Activated CD8-positive, alpha-beta memory T cell treated with anti-CD3 and anti-CD28 coated beads for 36 hours (primary cell): ENCODE measurements at regions not wholly inside any gene's neighbourhood (a gene's known extent, or its start where the extent isn't known, plus 50 kb on each side); places are given as distances from the start of the nearest gene placed in this dataset.
"Not testable (repeated sequence)": the region's sequence is repeated elsewhere in the genome, so short reads cannot be mapped to it uniquely, and the experiment has no call there.

Experiments used
- CTCF ChIA-PET: fragments of 350-600 bp; sonication (Branson Sonifier 250); formaldehyde crosslinking; loops from one replicate; lab custom pipeline; 2021; ENCODE audit warnings: antibody characterized with exemption; lab: Charles Lee
- POLR2A ChIA-PET: fragments of 350-600 bp; sonication (Branson Sonifier 250); formaldehyde crosslinking; loops from one replicate; lab custom pipeline; 2021; ENCODE audit warnings: antibody characterized with exemption; lab: Charles Lee

DNA sequence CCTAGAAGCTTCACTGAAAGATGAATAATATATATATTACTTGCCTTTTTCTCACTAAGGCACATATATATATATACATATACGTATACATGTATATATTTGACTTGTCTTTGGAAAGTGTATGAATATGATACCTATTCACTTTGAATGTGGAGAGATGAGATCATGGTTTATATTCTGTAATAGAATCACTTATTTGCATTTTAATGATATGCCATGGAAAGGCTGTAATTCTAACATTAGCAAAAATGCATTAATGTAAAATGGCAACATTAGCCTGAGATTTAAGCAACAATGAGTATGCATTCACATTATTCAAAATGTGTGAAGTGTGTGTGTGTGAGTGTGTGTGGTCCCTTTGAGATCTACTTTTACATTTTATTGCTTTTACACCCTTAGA is 54.5 kb upstream of the PRKD1 start:
- ChIA-PET CTCF (no interaction called here), POLR2A (no interaction called here)

DNA sequence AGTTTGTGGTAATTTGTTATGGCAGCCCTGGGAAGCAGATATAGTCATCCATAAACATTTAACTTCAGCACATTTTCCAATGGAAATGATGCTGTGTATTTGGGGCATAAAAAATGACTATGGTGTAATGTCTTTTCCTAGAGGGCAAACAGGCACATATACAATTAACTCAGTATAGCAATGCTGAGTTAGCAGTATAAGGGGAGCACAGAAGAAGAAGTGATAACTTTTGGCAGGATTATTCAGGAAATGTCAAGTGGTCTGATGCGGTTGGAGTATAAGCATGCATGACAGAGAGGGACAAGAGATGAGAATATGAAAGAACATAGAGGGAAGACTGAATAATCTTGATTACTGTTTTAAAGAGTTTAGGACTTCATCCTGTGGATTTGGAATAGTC is 55.3 kb upstream of the PRKD1 start:
- POLR2A ChIA-PET, result no interaction called here
- CTCF ChIA-PET, result no interaction called here

DNA sequence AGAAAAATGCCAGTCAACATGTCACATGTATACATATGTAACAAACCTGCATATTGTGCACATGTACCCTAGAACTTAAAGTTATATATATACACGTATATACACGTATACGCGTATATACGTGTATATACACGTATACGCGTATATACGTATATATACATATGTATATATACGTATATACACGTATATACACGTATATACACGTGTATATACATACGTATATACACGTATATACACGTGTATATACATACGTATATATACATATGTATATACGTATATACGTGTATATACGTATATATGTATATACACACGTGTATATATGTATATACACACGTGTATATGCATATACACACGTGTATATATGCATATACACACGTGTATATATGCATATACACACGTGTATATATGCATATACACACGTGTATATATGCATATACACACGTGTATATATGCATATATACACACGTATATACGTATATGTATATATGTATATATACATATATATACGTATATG is 62.8 kb upstream of the PRKD1 start:
- POLR2A ChIA-PET, CTCF ChIA-PET: not testable (repeated sequence)

DNA sequence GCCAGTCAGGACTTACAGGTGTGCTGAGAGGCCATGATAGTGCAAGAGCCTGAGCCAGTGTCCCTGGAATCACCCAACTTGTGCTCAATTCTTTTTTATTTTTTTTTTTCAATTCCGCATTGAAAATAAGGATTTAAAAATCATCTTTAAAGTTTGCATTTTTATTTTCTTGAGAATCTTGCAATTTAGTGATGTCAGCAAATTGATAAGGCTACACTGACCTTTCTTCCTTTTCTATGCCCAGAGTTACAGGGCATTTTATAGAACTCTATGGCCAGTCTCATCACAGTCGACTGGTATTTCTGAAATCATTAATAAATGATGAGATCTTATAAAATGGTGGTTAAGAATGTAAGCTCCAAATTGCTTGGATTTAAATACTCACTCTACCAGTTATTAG is 63.3 kb upstream of the PRKD1 start:
- ChIA-PET CTCF (no interaction called here), POLR2A (no interaction called here)

DNA sequence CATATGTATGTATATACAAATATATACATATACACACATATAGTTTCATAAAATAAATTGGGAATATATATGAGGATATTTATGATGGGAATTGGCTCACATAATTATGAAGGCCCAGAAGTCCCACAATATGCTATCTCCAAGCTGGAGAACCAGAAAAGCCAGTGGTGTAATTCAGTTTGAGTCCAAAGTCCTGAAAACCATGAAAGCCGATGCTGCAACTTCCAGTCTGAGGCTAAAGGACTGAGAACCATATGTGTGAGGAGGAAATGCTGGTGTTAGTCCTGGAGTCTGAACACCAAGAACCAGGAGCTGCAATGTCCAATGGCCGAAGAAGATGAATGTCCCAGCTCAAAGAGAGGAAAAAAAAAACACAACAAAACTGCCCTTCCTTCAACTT is 65.5 kb upstream of the PRKD1 start:
- CTCF ChIA-PET, result no interaction called here
- POLR2A ChIA-PET, result no interaction called here

DNA sequence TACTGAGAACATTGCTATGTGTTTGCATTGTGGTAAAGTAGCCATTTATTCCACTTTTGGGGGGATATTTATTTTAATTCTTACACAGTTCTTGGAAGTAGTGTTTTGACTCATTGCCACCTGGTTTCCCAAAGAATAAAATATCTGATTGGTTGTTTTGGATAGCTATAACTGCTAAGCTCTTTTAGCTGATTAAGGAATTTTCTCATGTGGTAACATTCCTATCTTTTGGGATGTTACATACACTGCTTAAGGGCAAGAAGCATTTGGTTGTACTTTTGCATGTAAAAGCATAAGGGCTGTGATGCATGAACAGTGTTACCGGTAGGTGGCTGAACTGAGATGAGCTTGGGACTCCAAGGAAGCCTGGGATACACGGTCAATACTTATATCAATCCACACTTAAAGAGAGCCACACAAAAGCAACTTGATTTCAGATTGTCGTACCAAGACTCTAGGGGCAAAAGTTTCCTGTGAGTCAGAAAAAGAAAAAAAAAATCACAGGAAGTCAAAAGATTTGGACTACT is 71.4 kb upstream of the PRKD1 start:
- POLR2A ChIA-PET, result no interaction called here
- CTCF ChIA-PET, result no interaction called here

DNA sequence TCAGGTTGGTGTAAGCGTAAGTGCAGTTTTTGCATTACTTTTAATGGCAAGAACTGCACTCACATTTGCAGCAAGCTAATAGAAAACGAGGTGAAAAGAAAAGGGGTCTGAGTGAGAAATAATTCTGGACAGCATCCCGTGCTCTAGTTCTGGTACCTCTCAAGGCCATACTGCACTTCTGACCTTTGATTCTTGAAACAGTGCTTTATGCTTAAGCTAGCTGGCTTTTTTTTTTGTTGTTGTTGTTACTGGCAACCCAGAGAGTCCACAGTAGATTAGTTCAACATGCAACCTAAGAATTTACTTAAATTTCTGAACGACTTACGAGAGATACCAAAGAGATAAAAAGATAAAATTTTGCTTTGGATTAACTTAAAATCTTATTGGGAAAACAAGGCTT is 75.2 kb upstream of the PRKD1 start:
- POLR2A ChIA-PET, result no interaction called here

DNA sequence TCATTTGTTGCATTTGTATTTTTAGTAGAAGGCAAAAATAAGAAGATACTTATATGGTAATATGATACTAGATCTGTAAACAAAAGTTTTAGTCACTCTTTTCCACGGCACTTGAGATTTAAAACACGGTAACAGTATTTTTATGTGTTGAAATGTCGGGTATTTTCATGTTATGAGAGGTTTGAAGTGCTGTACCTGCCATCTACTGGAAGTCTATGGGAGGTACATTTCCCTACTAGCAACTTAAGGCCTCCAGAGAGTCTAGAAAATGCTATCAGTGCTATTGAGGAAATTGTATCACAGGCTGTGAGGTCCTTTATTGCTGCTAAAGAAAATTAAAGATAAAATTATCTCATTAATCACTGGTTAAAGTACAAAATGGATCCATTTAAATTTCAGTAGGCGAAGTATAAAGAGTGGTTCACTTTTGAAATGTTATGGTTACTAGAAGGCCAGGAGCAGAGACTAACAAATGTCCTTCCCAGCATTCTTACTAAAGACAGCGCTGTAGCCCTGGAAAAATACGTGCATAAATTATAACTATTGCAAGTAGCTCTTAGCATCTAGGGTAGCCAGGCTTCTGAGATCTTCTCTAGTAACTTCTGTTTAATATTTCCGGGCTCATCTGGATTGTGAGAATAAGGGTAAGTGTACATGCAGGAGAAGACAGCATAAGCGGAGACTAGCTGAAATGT is 77.6 kb upstream of the PRKD1 start:
- ChIA-PET CTCF (no interaction called here), POLR2A (no interaction called here)

More for the DNA sequence above, 75.2 kb upstream of the PRKD1 start:
- CTCF ChIA-PET, result no interaction called here

DNA sequence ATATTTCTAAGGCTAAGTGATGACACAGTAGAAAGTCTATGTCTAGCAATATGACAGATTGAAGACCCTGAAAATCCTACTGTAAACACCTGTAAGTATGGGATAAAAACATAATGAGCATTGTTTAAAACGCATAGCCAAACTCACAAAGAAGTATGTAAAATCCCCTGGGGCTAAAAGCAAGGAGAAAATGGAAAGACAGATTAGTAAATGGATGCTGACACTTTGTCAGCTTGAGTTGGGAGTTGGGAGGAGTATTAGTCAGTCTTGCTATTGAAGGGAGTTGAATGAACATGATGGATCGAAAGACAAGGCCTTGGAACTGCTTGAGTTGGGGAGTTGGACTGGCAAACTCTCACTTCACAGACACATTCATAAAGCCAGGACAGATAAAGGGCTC is 79.0 kb upstream of the PRKD1 start:
- CTCF ChIA-PET, result no interaction called here
- POLR2A ChIA-PET, result no interaction called here

DNA sequence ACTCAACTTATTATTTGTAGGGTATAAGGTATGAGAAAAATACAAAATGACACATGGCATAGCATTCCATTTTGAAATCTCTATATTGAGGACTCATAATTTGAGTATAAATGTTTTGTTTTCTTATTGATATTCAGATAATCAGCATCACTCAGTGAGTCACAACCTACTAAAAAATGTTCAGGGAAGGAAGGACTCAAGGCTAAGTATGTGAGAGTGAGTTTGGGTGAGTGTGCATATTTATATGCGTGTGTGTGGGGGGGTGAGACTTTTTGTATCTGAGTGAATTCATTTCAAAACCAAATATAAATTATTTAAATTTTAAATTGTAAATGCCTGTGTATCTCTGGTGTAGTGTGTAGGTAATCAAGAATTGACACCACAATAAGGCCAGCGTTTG is 87.8 kb upstream of the PRKD1 start:
- ChIA-PET POLR2A (no interaction called here), CTCF (no interaction called here)

DNA sequence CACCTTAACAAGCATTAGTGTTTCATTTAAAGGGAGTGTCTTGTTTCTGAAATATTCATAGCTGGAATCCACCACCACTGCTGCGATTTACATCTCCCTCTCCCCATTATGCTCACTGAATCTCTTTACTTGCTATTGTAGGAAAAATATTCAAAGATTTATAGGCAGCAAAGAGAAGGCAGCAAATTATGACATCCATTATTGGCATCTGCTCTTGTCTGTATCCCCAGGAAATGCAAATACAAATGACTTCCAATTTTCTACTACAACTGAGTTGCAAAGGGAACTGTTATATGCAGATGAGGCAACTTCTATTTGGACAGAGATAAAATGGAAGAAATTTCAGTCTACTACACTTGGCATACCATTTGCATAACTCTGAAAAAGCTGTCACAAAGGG is 88.4 kb upstream of the PRKD1 start:
- CTCF ChIA-PET, result no interaction called here

DNA sequence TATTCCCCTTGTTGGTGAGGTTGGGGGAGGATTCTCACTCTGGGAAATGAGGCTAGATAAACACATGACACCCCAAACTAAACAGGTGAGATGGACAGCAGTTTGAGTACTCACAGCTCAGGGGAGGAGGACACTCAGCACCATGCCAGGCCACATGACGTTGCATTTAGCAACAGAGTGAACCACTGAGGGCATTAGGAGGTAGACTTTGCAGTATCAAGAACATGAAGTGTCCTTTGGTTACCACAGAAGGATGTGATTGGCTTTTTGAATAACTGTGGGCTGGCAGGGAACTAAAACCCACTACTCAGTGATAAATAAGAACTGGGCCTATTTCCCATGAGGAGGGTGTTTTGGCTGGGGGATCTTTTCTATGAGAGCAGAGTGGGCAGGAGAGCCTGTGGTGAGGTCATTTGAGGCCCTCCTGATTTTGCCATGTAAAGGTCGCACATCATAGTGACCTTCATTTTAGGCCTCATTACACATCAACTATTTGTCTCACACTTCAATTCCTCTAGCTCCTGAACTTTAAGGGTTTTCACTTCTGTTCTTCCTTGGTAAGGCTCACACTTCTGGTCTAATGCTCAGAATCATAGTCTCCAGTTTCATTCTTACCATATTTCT is 89.8 kb upstream of the PRKD1 start:
- ChIA-PET POLR2A (no interaction called here), CTCF (no interaction called here)

More for the DNA sequence above, 88.4 kb upstream of the PRKD1 start:
- POLR2A ChIA-PET, result no interaction called here

DNA sequence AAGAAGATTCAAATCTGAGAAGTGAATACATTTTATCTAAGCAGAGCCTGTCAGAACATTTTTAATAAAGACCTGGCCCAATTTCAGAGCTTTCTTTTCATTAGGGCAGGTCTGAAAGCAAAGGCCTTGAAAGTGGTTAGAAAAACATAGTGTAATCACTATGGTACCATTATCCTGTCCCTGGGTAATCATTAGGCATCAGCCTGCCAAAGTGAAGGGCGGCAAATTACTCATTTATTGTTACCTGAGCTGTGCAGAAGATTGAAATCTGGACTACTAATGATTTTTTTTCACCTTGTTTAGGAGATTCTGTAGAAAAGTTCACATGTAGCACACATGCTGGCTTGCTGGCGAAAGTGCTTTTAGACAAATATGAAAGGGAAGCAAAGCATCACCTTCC is 92.6 kb upstream of the PRKD1 start:
- ChIA-PET POLR2A (no interaction called here), CTCF (no interaction called here)

DNA sequence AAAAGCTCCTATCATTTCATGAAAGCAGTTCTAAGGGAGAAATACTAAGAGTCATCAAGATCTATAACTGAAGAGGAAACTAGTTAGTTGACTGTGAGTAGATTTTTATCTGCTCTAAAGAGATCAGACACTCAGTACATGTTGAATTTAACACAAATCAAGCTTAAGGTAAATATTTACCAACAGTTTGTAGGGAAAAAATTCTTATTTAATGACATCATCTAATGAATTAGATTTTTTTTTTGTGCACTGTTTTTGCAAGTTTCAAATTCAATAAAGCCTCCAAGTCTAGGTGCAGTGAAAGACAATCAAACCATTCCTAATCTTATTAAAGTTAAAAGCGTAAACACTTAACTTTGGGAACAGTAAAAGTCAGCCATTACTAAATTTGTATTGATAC is 93.0 kb upstream of the PRKD1 start:
- POLR2A ChIA-PET, result no interaction called here

DNA sequence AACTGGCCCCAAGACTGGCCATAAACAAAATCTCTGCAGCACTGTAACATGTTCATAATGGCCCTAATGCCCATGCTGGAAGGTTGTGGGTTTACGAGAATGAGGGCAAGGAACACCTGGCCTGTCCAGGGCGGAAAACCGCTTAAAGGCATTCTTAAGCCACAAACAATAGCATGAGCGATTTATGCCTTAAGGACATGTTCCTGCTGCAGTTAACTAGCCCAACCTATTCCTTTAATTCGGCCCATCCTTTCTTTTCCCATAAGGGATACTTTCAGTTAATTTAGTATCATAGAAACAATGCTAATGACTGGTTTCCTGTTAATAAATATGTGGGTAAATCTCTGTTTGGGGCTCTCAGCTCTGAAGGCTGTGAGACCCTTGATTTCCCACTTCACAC is 95.7 kb upstream of the PRKD1 start:
- CTCF ChIA-PET, POLR2A ChIA-PET: not testable (repeated sequence)

More for the DNA sequence above, 93.0 kb upstream of the PRKD1 start:
- CTCF ChIA-PET, result no interaction called here

DNA sequence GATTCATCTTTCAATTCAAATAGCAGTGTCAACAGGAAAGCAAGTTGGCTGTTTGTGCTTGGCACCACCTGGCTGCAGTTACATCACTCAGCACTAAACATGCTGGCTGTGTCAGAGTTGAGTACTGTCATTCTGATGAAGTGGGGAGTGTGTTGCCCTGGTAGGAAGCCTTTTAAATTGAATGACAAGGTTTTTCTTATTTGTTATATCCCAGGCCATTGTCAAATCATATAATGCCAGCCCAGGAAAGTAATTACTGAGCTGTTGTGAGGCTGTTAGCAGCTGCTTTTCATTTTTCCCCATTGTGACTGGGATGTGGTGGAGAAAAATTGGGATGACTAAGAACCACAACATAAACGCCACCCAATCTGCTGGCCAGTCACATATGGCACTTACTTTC is 106.5 kb upstream of the PRKD1 start:
- POLR2A ChIA-PET, result no interaction called here
- CTCF ChIA-PET, result no interaction called here

DNA sequence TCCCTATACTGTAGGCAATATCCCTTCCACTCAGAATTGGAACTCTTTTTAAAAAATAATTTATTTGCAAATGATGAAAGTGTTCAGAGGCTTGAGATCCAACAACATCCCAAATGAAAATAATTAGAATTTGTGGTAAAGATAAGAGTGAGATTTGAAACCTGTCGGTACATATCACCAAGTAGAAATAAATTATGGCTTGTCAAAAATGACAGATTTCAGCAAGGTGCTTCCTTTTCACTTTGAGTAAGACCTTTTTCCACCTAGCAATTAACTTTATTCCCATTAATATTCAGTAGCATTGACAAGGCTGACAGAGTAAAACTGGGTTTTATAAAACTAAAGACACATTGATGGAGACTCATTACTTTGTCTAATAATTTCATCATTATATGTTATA is 107.7 kb upstream of the PRKD1 start:
- CTCF ChIA-PET, result no interaction called here
- POLR2A ChIA-PET, result no interaction called here

DNA sequence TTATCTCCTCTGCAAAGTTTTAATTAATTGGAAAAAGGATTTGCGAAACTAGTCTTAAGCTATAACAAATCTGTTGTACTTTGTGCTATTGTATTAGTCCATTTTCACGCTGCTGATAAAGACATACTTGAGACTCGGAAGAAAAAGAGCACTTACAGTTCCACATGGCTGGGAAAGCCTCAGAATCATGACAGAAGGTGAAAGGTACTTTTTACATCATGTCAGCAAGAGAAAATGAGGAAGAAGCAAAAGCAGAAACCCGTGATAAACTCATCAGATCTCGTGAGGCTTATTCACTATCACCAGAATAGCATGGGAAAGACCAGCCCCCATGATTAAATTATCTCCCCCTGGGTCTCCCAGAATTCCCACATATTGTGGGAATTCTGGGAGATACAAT is 118.1 kb upstream of the PRKD1 start:
- ChIA-PET CTCF (no interaction called here), POLR2A (no interaction called here)

DNA sequence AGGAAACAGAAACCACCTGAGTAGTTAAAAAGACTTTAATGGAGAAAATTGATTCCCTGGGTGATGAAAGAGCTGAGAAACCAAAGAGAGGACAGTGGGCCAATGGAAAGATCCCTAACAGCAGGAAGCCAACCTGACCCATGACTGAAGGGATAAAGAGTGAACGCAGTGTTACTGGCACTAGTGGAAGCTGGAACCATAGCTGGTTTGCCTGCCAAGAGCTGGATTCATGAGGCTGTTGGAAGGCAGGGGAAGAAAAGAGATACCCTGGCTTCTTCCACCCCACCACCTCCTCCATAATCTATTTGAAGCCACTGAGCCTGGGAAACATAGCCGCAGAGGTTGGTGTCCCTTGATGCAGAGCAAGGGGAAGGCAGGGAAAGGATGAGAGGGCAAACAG is 125.5 kb upstream of the PRKD1 start:
- POLR2A ChIA-PET, result no interaction called here
- CTCF ChIA-PET, result no interaction called here

DNA sequence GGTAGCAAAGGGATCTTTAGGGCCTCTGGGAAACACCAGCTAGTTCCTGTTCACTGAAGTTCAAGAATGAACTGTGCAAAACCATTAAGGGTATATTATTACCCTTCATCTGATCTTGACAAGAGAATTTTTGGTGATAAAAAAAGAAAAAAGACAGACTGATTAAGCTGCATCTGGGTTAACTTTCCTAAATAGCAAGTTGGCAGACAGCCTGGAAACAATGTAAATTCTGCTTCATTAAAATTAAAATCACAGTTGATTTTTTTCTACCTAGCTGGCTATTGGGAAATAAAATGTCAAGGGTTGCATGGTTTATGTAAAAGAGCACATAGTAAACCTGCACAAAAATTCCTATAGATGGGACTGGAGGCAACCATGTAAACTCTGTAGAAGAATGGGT is 126.6 kb upstream of the PRKD1 start:
- ChIA-PET CTCF (no interaction called here), POLR2A (no interaction called here)

DNA sequence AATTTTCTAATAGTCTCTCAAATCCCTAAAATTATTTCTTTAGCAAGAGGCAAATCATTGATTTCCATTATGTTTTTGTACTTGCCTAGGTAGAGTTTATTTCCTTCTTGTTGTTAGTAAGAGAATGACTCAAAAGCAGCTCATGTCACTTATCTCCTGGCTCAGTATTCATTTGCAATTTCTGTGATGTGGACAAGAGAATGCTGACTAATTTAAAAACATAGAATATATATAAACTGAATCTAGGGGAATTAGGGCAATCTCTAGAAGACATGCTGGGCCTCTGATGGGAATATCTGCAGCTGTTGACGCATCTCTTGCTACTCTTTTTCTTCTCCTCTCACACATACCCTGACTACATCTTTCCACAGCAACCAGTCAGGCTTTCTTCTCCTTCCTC is 130.8 kb upstream of the PRKD1 start:
- CTCF ChIA-PET, result no interaction called here
- POLR2A ChIA-PET, result no interaction called here
